Colonic mucosa (tissue), 4 donors: ENCODE measurements at regions not wholly inside any gene's neighbourhood (a gene's known extent, or its start where the extent isn't known, plus 50 kb on each side); places are given as distances from the start of the nearest gene placed in this dataset.

Experiments used
- DNase-seq: peaks from one replicate; pipeline ENCODE4 v3.0.0-alpha.2; 2020
- H3K27ac ChIP-seq: fragments of 200-600 bp; one replicate; pipeline ENCODE4 v1.8.0; 2021
- H3K27me3 ChIP-seq: fragments of 200-600 bp; one replicate; pipeline ENCODE4 v1.8.0; 2021
- H3K36me3 ChIP-seq: fragments of 200-600 bp; one replicate; pipeline ENCODE4 v1.8.0; 2021
- H3K4me1 ChIP-seq: fragments of 200-600 bp; one replicate; pipeline ENCODE4 v1.8.0; 2021; ENCODE audit warnings: mild to moderate bottlenecking
- H3K4me3 ChIP-seq: fragments of 200-600 bp; one replicate; pipeline ENCODE4 v1.8.0; 2021
- H3K9ac ChIP-seq, 2 donors: one replicate each; pipeline ENCODE4 v1.7.0; 2013; ENCODE audit warnings: control low read depth in 2 of 2, low read depth in 2 of 2, low read length in 2 of 2
- H3K9me3 ChIP-seq: fragments of 200-600 bp; one replicate; pipeline ENCODE4 v1.8.0; 2021
- CTCF ChIP-seq: fragments of 200-600 bp; IDR thresholded peaks from one replicate; pipeline ENCODE4 v1.8.0; 2022; ENCODE audit warnings: antibody characterized with exemption, mild to moderate bottlenecking
- intact Hi-C: fragments of 100-400 bp; cut with DNase I; formaldehyde crosslinking; loops from one replicate; pipeline ENCODE4 v1.14.1; 2022
- donor health status: healthy.
- donor health status: DM: no; HTN: no; CAD: no.
- donor health status: DM: no; HTN: no; CAD: no.

GRCh38 chr4:117225471-117225870 lies 140.1 kb upstream of the TRAM1L1 start:
- Histone ChIP-seq H3K36me3 (no peaks in the 10 kb centered on the region), H3K4me3 (no peak overlapping the region), H3K4me1 (no peaks in the 10 kb centered on the region), H3K9me3 (no peaks in the 10 kb centered on the region), H3K27ac (no peak overlapping the region), H3K9ac (no peak overlapping the region), H3K27me3 (no peaks in the 10 kb centered on the region)
- intact Hi-C loops: no loop called here
- no peak for TF ChIP-seq CTCF
- DNase-seq: no peak

- H3K27ac ChIP-seq: no peak overlapping the region
- DNase-seq: no peak
- no peak overlapping the region for H3K9ac ChIP-seq
- intact Hi-C loops: no loop called here
- no peaks in the 10 kb centered on the region for H3K9me3 ChIP-seq
- H3K36me3 ChIP-seq: no peaks in the 10 kb centered on the region
- H3K4me3 ChIP-seq: no peak overlapping the region
- H3K27me3 ChIP-seq: no peaks in the 10 kb centered on the region
- H3K4me1 ChIP-seq: no peaks in the 10 kb centered on the region
- no peak for TF ChIP-seq CTCF
These were observed 142.5 kb upstream of the TRAM1L1 start for GRCh38 chr4:117227925-117228324.

GRCh38 chr4:117239434-117239833 lies 154.1 kb upstream of the TRAM1L1 start:
- no peak overlapping the region for H3K27ac ChIP-seq
- TF ChIP-seq CTCF: no peak
- intact Hi-C loops: no loop called here
- no peaks in the 10 kb centered on the region for H3K36me3 ChIP-seq
- H3K27me3 ChIP-seq: no peaks in the 10 kb centered on the region
- H3K9ac ChIP-seq: no peak overlapping the region
- no peaks in the 10 kb centered on the region for H3K4me1 ChIP-seq
- no peaks in the 10 kb centered on the region for H3K9me3 ChIP-seq
- DNase-seq: no peak
- no peak overlapping the region for H3K4me3 ChIP-seq

GRCh38 chr4:117249333-117249732 lies 164.0 kb upstream of the TRAM1L1 start:
- no peak for DNase-seq
- Histone ChIP-seq H3K9ac (no peak overlapping the region), H3K4me1 (no peaks in the 10 kb centered on the region), H3K27me3 (no peaks in the 10 kb centered on the region), H3K36me3 (no peaks in the 10 kb centered on the region), H3K4me3 (no peak overlapping the region), H3K27ac (no peak overlapping the region), H3K9me3 (no peaks in the 10 kb centered on the region)
- no peak for TF ChIP-seq CTCF
- intact Hi-C loops: no loop called here

GRCh38 chr4:117264072-117264471 lies 178.7 kb upstream of the TRAM1L1 start:
- no peak for TF ChIP-seq CTCF
- Histone ChIP-seq H3K9ac (no peak overlapping the region), H3K27ac (no peak overlapping the region), H3K4me1 (no peaks in the 10 kb centered on the region), H3K36me3 (no peaks in the 10 kb centered on the region), H3K4me3 (no peak overlapping the region), H3K27me3 (no peaks in the 10 kb centered on the region), H3K9me3 (no peaks in the 10 kb centered on the region)
- no peak for DNase-seq
- intact Hi-C loops: no loop called here

GRCh38 chr4:117267317-117267716 lies 181.9 kb upstream of the TRAM1L1 start:
- intact Hi-C loops: no loop called here
- H3K27ac ChIP-seq: no peak overlapping the region

More at GRCh38 chr4:117267317-117267716, 181.9 kb upstream of the TRAM1L1 start:
- no peak overlapping the region for H3K4me3 ChIP-seq
- no peaks in the 10 kb centered on the region for H3K27me3 ChIP-seq
- H3K4me1 ChIP-seq: no peaks in the 10 kb centered on the region
- no peaks in the 10 kb centered on the region for H3K36me3 ChIP-seq
- no peak for TF ChIP-seq CTCF
- no peaks in the 10 kb centered on the region for H3K9me3 ChIP-seq
- H3K9ac ChIP-seq: no peak overlapping the region
- DNase-seq: no peak
